Vagina (tissue), 2 donors: ENCODE measurements at regions not wholly inside any gene's neighbourhood (a gene's known extent, or its start where the extent isn't known, plus 50 kb on each side); places are given as distances from the start of the nearest gene placed in this dataset.
"Not testable (repeated sequence)": the region's sequence is repeated elsewhere in the genome, so short reads cannot be mapped to it uniquely, and the experiment has no call there.

Source experiments
- DNase-seq, 2 donors: peaks; one replicate each; pipeline ENCODE4 v3.0.0-alpha.2; 2017; ENCODE audit errors: extremely low spot score in 2 of 2
- H3K27ac ChIP-seq: fragments of 200-600 bp; sonication (generic); one replicate; pipeline ENCODE4 v1.5.1; 2019
- H3K27me3 ChIP-seq: fragments of 200-600 bp; sonication (generic); one replicate; pipeline ENCODE4 v1.5.1; 2019
- H3K36me3 ChIP-seq, 2 donors: fragments of 200-600 bp; sonication (generic); one replicate each; pipeline ENCODE4 v1.5.1; 2017 to 2019
- H3K4me1 ChIP-seq: fragments of 200-600 bp; sonication (generic); one replicate; pipeline ENCODE4 v1.5.1; 2019
- H3K4me3 ChIP-seq, 2 donors: fragments of 200-600 bp; sonication (generic); 1 replicate in 1 of 2; 2 replicates in 1 of 2; pipeline ENCODE4 v1.5.1; 2016 to 2019
- H3K9me3 ChIP-seq: fragments of 200-600 bp; sonication (generic); one replicate; pipeline ENCODE4 v1.5.1; 2019
- POLR2A ChIP-seq, 2 donors: fragments of 450-650 bp; IDR thresholded peaks; one replicate each; pipeline ENCODE4 v1.6.1; 2017; ENCODE audit warnings: antibody characterized with exemption in 2 of 2, mild to moderate bottlenecking in 2 of 2, moderate library complexity in 2 of 2
- POLR2AphosphoS5 ChIP-seq, 2 donors: sonication (generic); formaldehyde crosslinking; IDR thresholded peaks; one replicate each; pipeline ENCODE4 v1.9.0; 2017; ENCODE audit warnings: antibody characterized with exemption in 2 of 2, mild to moderate bottlenecking in 2 of 2, low read depth in 1 of 2; ENCODE audit not compliant: insufficient read depth in 1 of 2
- intact Hi-C: fragments of 100-400 bp; cut with DNase I; formaldehyde crosslinking; loops from one replicate; pipeline ENCODE4 v1.15.1; 2023
- TF ChIP-seq, protein P1 (sequence below), 3 experiments: fragments of 450-650 bp in 2 of 3; fragments of 200-600 bp in 1 of 3; sonication (generic) in 1 of 3; IDR thresholded peaks; one replicate each; pipeline ENCODE4 v1.5.1; 2017 to 2019; ENCODE audit warnings: antibody characterized with exemption in 3 of 3, mild to moderate bottlenecking in 2 of 3, moderate library complexity in 2 of 3

DNA sequence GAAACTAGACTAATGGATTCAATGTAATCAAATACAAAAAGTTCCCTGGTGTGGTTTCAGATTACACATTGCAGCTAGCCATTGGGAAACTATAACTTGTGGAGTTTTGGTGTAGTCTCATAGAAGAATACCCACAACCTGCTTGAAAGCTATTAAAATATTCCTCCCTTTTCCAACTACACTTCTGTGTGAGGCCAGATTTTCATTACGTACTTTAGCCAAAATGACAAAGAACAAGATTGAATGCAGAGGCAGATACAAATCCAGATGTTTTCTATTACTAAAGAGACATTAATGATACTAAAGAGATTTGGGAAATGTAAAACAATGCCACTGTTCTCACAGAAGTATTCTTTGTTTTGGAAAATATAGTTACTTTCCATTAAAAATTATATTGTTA lies 128.7 kb upstream of the SLC35G4 start:
- Histone ChIP-seq H3K4me1 (no peaks in the 10 kb centered on the region), H3K36me3 (no peaks in the 10 kb centered on the region), H3K9me3 (no peaks in the 10 kb centered on the region), H3K27me3 (no peaks in the 10 kb centered on the region), H3K4me3 (no peak overlapping the region), H3K27ac (no peak overlapping the region)
- TF ChIP-seq, protein P1, sequence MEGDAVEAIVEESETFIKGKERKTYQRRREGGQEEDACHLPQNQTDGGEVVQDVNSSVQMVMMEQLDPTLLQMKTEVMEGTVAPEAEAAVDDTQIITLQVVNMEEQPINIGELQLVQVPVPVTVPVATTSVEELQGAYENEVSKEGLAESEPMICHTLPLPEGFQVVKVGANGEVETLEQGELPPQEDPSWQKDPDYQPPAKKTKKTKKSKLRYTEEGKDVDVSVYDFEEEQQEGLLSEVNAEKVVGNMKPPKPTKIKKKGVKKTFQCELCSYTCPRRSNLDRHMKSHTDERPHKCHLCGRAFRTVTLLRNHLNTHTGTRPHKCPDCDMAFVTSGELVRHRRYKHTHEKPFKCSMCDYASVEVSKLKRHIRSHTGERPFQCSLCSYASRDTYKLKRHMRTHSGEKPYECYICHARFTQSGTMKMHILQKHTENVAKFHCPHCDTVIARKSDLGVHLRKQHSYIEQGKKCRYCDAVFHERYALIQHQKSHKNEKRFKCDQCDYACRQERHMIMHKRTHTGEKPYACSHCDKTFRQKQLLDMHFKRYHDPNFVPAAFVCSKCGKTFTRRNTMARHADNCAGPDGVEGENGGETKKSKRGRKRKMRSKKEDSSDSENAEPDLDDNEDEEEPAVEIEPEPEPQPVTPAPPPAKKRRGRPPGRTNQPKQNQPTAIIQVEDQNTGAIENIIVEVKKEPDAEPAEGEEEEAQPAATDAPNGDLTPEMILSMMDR (IDR thresholded peaks at IDR 0.05), result no peak
- TF ChIP-seq POLR2AphosphoS5 (IDR thresholded peaks at IDR 0.05; ENCODE audit: insufficient read depth in 1 of 2, low read depth in 1 of 2) (no peak), POLR2A (IDR thresholded peaks at IDR 0.05) (no peak)
- no peak for DNase-seq
- intact Hi-C loops, result no loop called here

DNA sequence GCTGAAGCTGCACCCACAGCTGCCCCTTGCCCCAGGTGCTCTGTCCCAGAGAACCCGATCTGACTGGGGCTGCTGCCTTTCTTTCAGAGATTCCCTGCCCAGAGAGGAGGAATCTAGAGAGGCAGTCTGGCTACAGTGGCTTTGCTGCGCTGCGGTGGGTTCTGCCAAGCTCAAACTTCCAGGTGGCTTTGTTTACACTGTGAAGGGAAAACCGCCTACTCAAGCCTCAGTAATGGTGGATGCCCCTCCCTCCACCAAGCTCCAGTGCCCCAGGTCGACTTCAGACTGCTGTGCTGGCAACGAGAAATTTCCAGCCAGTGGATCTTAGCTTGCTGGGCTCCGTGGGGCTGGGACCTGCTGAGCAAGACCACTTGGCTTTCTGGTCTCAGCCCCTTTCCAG lies 130.4 kb upstream of the SLC35G4 start:
- H3K27ac ChIP-seq, H3K36me3 ChIP-seq, intact Hi-C loops, H3K4me1 ChIP-seq, H3K4me3 ChIP-seq, DNase-seq, H3K27me3 ChIP-seq, H3K9me3 ChIP-seq: not testable (repeated sequence)

DNA sequence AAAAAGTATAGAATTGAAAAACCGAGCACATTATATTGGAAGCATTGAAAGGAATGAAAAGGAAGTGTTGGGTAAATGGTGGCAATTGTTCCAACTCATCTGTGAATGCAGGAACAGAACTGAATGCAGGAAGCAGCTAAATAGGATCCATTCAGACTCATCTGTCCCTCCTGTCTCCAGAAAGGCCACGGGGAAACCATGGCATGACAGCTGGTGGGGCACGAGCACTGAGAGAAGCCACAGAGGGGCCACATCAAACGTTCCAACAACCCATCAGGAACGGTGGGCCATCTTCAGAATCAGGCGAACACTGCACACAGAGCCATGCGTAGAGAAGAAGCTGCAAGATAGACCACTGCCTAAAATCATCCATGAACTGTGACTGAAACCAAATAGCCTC lies 138.5 kb upstream of the SLC35G4 start:
- Histone ChIP-seq H3K4me1 (no peaks in the 10 kb centered on the region), H3K9me3 (no peaks in the 10 kb centered on the region), H3K27me3 (no peaks in the 10 kb centered on the region), H3K36me3 (no peaks in the 10 kb centered on the region), H3K4me3 (no peak overlapping the region), H3K27ac (no peak overlapping the region)
- no peak for DNase-seq
- TF ChIP-seq POLR2AphosphoS5 (IDR thresholded peaks at IDR 0.05; ENCODE audit: insufficient read depth in 1 of 2, low read depth in 1 of 2) (no peak), POLR2A (IDR thresholded peaks at IDR 0.05) (no peak)
- TF ChIP-seq, protein P1 (IDR thresholded peaks at IDR 0.05), result no peak
- intact Hi-C loops, result no loop called here

DNA sequence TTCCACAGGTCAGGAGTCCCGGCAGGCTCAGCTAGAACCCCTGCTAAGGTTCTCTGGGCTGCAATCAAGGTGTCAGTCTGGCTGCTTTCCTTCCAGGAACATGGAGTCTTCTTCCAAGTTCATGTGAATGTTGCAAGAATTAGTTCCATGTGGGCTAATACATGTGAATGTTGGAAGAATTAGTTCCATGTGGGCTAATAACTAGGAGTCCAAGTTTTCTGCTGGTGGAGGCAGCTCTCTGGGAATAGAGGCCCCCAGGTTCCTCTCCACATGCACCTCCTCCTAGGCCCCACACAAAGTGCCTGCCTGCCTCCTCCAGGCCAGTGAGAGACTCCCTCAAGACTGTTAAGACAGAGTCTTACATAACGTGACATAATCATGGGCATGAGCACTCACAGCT lies 140.8 kb upstream of the SLC35G4 start:
- Histone ChIP-seq H3K27ac (no peak overlapping the region), H3K4me3 (no peak overlapping the region), H3K27me3 (no peaks in the 10 kb centered on the region), H3K4me1 (no peaks in the 10 kb centered on the region), H3K36me3 (no peaks in the 10 kb centered on the region), H3K9me3 (no peaks in the 10 kb centered on the region)
- no peak for DNase-seq
- no peak for TF ChIP-seq POLR2A (IDR thresholded peaks at IDR 0.05)
- no peak for TF ChIP-seq POLR2AphosphoS5 (IDR thresholded peaks at IDR 0.05; ENCODE audit: insufficient read depth in 1 of 2, low read depth in 1 of 2)
- TF ChIP-seq, protein P1 (IDR thresholded peaks at IDR 0.05), result no peak
- intact Hi-C loops, result no loop called here

DNA sequence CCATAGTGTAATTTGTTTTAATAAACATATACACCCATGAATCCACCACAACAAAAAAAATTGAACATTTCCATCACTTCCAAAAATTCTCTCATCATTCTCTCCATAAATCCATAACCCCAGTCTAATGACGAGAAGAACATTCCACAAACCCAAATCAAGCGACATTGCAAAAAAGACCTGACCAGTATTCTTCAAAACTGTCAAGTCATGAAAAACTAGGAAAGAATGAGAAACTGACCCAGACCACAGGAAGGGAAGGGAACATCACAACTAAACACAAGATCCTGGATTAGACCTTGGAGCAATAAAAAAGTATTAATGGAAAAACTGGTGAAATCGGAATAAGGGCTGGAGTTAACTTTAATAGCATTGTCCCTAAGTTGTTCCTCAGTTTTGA lies 141.3 kb upstream of the SLC35G4 start:
- no peaks in the 10 kb centered on the region for H3K9me3 ChIP-seq
- H3K27me3 ChIP-seq, result no peaks in the 10 kb centered on the region
- no peak overlapping the region for H3K4me3 ChIP-seq
- H3K36me3 ChIP-seq, result no peaks in the 10 kb centered on the region
- DNase-seq, result no peak
- H3K27ac ChIP-seq, result no peak overlapping the region
- no peaks in the 10 kb centered on the region for H3K4me1 ChIP-seq
- intact Hi-C loops, result no loop called here
- TF ChIP-seq, protein P1 (IDR thresholded peaks at IDR 0.05), result no peak
- TF ChIP-seq POLR2AphosphoS5 (IDR thresholded peaks at IDR 0.05; ENCODE audit: insufficient read depth in 1 of 2, low read depth in 1 of 2), result no peak

DNA sequence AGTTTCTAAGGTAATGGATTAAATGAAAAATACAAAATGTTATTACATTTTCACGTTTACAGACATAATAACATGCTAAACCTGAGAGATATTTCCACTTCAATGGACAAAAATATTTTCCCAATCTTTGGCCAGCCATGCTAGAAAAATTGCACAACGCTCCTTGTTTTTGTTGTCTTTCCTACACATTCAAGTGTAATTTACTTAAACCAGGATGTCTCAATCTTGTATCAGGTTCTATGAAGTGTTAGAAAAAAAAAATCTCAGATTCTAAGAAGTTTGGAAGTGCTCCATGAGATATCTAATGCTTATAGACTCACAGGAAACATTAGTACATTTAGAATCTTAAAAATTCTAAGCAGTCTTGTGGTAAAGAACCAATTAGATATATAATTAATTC lies 141.8 kb upstream of the SLC35G4 start:
- Histone ChIP-seq H3K27ac (no peak overlapping the region), H3K27me3 (no peaks in the 10 kb centered on the region), H3K9me3 (no peaks in the 10 kb centered on the region), H3K4me1 (no peaks in the 10 kb centered on the region), H3K36me3 (no peaks in the 10 kb centered on the region), H3K4me3 (no peak overlapping the region)
- DNase-seq, result no peak
- intact Hi-C loops, result no loop called here
- TF ChIP-seq POLR2AphosphoS5 (IDR thresholded peaks at IDR 0.05; ENCODE audit: insufficient read depth in 1 of 2, low read depth in 1 of 2), result no peak
- no peak for TF ChIP-seq POLR2A (IDR thresholded peaks at IDR 0.05)
- TF ChIP-seq, protein P1 (IDR thresholded peaks at IDR 0.05), result no peak
